SK-N-SH (cell line): ENCODE measurements at regions not wholly inside any gene's neighbourhood (a gene's known extent, or its start where the extent isn't known, plus 50 kb on each side); places are given as distances from the start of the nearest gene placed in this dataset.

Experiments used
- CTCF ChIA-PET: fragments of 300-600, 350-600 bp; formaldehyde crosslinking; extraction: SDS; loops from one replicate; lab custom pipeline; 2021; lab: Yijun Ruan, JAX
- POLR2A ChIA-PET: fragments of 350-600 bp; sonication (Branson Sonifier 250); formaldehyde crosslinking; extraction: SDS; loops from one replicate; lab custom pipeline; 2020; ENCODE audit warnings: antibody characterized with exemption, inconsistent platforms; lab: Yijun Ruan, JAX
- DNase-seq: peaks from one replicate; pipeline ENCODE4 v3.0.0; 2012
- H2AFZ ChIP-seq: fragments of 200-600 bp; sonication (generic); 2 replicates; pipeline ENCODE4 v1.8.1; 2016; ENCODE audit warnings: antibody characterized with exemption, mild to moderate bottlenecking, low read depth
- H3F3A ChIP-seq: fragments of 200-600 bp; sonication (generic); replicated peaks from 2 replicates; pipeline ENCODE3; 2016; ENCODE audit warnings: antibody characterized with exemption, mild to moderate bottlenecking; ENCODE audit not compliant: insufficient read depth
- H3K27ac ChIP-seq, 2 experiments: fragments of 200-500 bp in 1 of 2; fragments of 200-600 bp in 1 of 2; sonication (Bioruptor generic) in 1 of 2; sonication (generic), shearing (Covaris generic) in 1 of 2; 2 replicates each; pipeline versions ENCODE4 v1.5.1 to v1.6.1; 2014 to 2016; ENCODE audit warnings: low read depth in 2 of 2, inconsistent platforms in 1 of 2, low read length in 1 of 2, mild to moderate bottlenecking in 1 of 2, mixed read lengths in 1 of 2
- H3K27me3 ChIP-seq: fragments of 200-600 bp; sonication (generic), shearing (Covaris generic); 2 replicates; pipeline ENCODE4 v1.6.1; 2016; ENCODE audit warnings: mixed run types; ENCODE audit not compliant: insufficient read depth
- H3K36me3 ChIP-seq, 2 experiments: fragments of 200-500 bp in 1 of 2; fragments of 200-600 bp in 1 of 2; sonication (Bioruptor generic) in 1 of 2; sonication (generic) in 1 of 2; replicated peaks in 1 of 2; 2 replicates each; pipeline versions ENCODE3 to v1.5.1; 2014 to 2016; ENCODE audit warnings: low read length in 1 of 2, mild to moderate bottlenecking in 1 of 2; ENCODE audit not compliant: insufficient read depth in 2 of 2, control insufficient read depth in 1 of 2
- H3K4me1 ChIP-seq, 2 experiments: fragments of 200-500 bp in 1 of 2; fragments of 200-600 bp in 1 of 2; sonication (Bioruptor generic) in 1 of 2; sonication (generic), shearing (Covaris generic) in 1 of 2; 2 replicates each; pipeline versions ENCODE4 v1.5.1 to v1.6.1; 2014 to 2016; ENCODE audit warnings: low read depth in 1 of 2, low read length in 1 of 2, mixed run types in 1 of 2; ENCODE audit not compliant: insufficient read depth in 2 of 2, control insufficient read depth in 1 of 2
- H3K4me2 ChIP-seq: fragments of 200-600 bp; sonication (generic), shearing (Covaris generic); 2 replicates; pipeline ENCODE4 v1.6.1; 2017; ENCODE audit warnings: mixed run types
- H3K4me3 ChIP-seq, 2 experiments: fragments of 200-500 bp in 1 of 2; fragments of 200-600 bp in 1 of 2; sonication (Bioruptor generic) in 1 of 2; sonication (generic), shearing (Covaris generic) in 1 of 2; 2 replicates each; pipeline versions ENCODE4 v1.5.1 to v1.8.1; 2014 to 2016; ENCODE audit warnings: low read depth in 2 of 2, inconsistent platforms in 1 of 2, low read length in 1 of 2, mild to moderate bottlenecking in 1 of 2, mixed read lengths in 1 of 2, moderate library complexity in 1 of 2
- H3K79me2 ChIP-seq: fragments of 200-600 bp; sonication (generic); 2 replicates; pipeline ENCODE4 v1.8.1; 2017; ENCODE audit warnings: mild to moderate bottlenecking; ENCODE audit not compliant: insufficient read depth
- H3K9ac ChIP-seq: fragments of 200-600 bp; sonication (generic); 2 replicates; pipeline ENCODE4 v1.6.1; 2017; ENCODE audit warnings: mixed run types
- H3K9me2 ChIP-seq: fragments of 200-600 bp; sonication (generic); 2 replicates; pipeline ENCODE4 v1.6.1; 2017; ENCODE audit warnings: mixed run types
- H3K9me3 ChIP-seq: fragments of 200-600 bp; sonication (generic); 2 replicates; pipeline ENCODE4 v1.6.1; 2017; ENCODE audit warnings: mixed run types, mild to moderate bottlenecking, moderate library complexity
- H4K20me1 ChIP-seq: fragments of 200-600 bp; sonication (generic); 2 replicates; pipeline ENCODE4 v1.6.1; 2017; ENCODE audit warnings: mild to moderate bottlenecking, mixed run types; ENCODE audit not compliant: insufficient read depth
- CHD2 ChIP-seq: fragments of 150-350 bp; IDR thresholded peaks from 2 replicates; pipeline ENCODE4 v1.6.1; 2018; ENCODE audit warnings: low read length; ENCODE audit not compliant: partially characterized antibody
- EP300 ChIP-seq, 2 experiments: IDR thresholded peaks; 2 replicates each; pipeline versions ENCODE4 v1.4.0 to v1.6.1; 2012; ENCODE audit warnings: borderline replicate concordance in 1 of 2, low read depth in 1 of 2, low read length in 1 of 2
- EZH2phosphoT487 ChIP-seq: fragments of 200-600 bp; sonication (generic); IDR thresholded peaks from 2 replicates; pipeline ENCODE4 v1.6.1; 2017; ENCODE audit warnings: low read depth, mixed run types, mild to moderate bottlenecking, antibody characterized with exemption, moderate library complexity, borderline replicate concordance
- FOSL2 ChIP-seq: IDR thresholded peaks from 2 replicates; pipeline ENCODE4 v1.4.0; 2012; ENCODE audit warnings: low read depth, mild to moderate bottlenecking, moderate library complexity, borderline replicate concordance
- GATA2 ChIP-seq: sonication (generic); formaldehyde crosslinking; IDR thresholded peaks from 2 replicates; pipeline ENCODE4 v1.5.0; 2020; ENCODE audit warnings: mild to moderate bottlenecking, missing genetic modification reagents
- JUND ChIP-seq: IDR thresholded peaks from 2 replicates; pipeline ENCODE4 v1.4.0; 2012
- MXI1 ChIP-seq: IDR thresholded peaks from 2 replicates; pipeline ENCODE4 v1.6.1; 2012; ENCODE audit warnings: mild to moderate bottlenecking, low read depth, low read length, improper control_type of control experiment
- NFIC ChIP-seq: IDR thresholded peaks from 2 replicates; pipeline ENCODE4 v1.4.0; 2012; ENCODE audit warnings: borderline replicate concordance
- POLR2AphosphoS5 ChIP-seq: IDR thresholded peaks from 2 replicates; pipeline ENCODE4 v1.6.1; 2012; ENCODE audit warnings: low read depth, low read length
- RFX5 ChIP-seq: IDR thresholded peaks from 2 replicates; pipeline ENCODE4 v1.6.1; 2012; ENCODE audit warnings: mild to moderate bottlenecking, improper control_type of control experiment, low read length
- SIN3A ChIP-seq: IDR thresholded peaks from 2 replicates; pipeline ENCODE4 v1.6.1; 2012; ENCODE audit warnings: low read depth, mild to moderate bottlenecking, low read length, moderate library complexity, borderline replicate concordance
- SMC3 ChIP-seq: IDR thresholded peaks from 2 replicates; pipeline ENCODE4 v1.6.1; 2012; ENCODE audit warnings: low read depth, low read length, improper control_type of control experiment
- TAF1 ChIP-seq: IDR thresholded peaks from 2 replicates; pipeline ENCODE4 v1.6.1; 2012; ENCODE audit warnings: low read depth, mild to moderate bottlenecking, low read length, moderate library complexity, borderline replicate concordance
- TEAD4 ChIP-seq: IDR thresholded peaks from 2 replicates; pipeline ENCODE4 v1.4.0; 2012; ENCODE audit warnings: mild to moderate bottlenecking, borderline replicate concordance; ENCODE audit not compliant: insufficient read depth
- WGBS: methylation state at CpG from one replicate; pipeline ENCODE4 v1.1.6; 2017; ENCODE audit warnings: low lambda C conversion rate; 5-methylcytosine and 5-hydroxymethylcytosine counted together
- TF ChIP-seq, protein P1 (sequence below): IDR thresholded peaks from 2 replicates; pipeline ENCODE4 v1.4.0; 2012; ENCODE audit warnings: low read depth, borderline replicate concordance
- TF ChIP-seq, protein P2 (sequence below): IDR thresholded peaks from 2 replicates; pipeline ENCODE4 v1.4.0; 2012; ENCODE audit warnings: low read depth, borderline replicate concordance

- TF ChIP-seq, protein P1, sequence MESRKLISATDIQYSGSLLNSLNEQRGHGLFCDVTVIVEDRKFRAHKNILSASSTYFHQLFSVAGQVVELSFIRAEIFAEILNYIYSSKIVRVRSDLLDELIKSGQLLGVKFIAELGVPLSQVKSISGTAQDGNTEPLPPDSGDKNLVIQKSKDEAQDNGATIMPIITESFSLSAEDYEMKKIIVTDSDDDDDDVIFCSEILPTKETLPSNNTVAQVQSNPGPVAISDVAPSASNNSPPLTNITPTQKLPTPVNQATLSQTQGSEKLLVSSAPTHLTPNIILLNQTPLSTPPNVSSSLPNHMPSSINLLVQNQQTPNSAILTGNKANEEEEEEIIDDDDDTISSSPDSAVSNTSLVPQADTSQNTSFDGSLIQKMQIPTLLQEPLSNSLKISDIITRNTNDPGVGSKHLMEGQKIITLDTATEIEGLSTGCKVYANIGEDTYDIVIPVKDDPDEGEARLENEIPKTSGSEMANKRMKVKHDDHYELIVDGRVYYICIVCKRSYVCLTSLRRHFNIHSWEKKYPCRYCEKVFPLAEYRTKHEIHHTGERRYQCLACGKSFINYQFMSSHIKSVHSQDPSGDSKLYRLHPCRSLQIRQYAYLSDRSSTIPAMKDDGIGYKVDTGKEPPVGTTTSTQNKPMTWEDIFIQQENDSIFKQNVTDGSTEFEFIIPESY: no peak
- TF ChIP-seq SMC3: no peak
- no peak for TF ChIP-seq RFX5
- no peak for TF ChIP-seq CHD2
- TF ChIP-seq EP300 (IDR thresholded peaks at IDR 0.05; ENCODE audit: borderline replicate concordance in 1 of 2, low read depth in 1 of 2, low read length in 1 of 2): no peak
- TF ChIP-seq TEAD4: no peak
- TF ChIP-seq, all 33 proteins: peak for 0
Observed at GRCh38 chr1:29939079-29939478, 702.8 kb downstream of the PTPRU start (continued).

GRCh38 chr1:29937356-29937755 is 701.0 kb downstream of the PTPRU start:
- Histone ChIP-seq H3K36me3 (no peaks in the 10 kb centered on the region), H4K20me1 (no peaks in the 10 kb centered on the region), H3K79me2 (no peaks in the 10 kb centered on the region), H3K9me3 (no peaks in the 10 kb centered on the region), H3K9ac (no peak overlapping the region), H3K27me3 (no peaks in the 10 kb centered on the region), H3K9me2 (no peaks in the 10 kb centered on the region), H3K4me2 (no peak overlapping the region), H3F3A (no peaks in the 10 kb centered on the region), H3K27ac (no peak overlapping the region), H2AFZ (no peak overlapping the region), H3K4me3 (no peak overlapping the region), H3K4me1 (no peaks in the 10 kb centered on the region; a peak in 1 of 4 replicates)
- WGBS: 38% methylated on average over 1 of the region's 1 CpG
- ChIA-PET POLR2A (no interaction called here), CTCF (interaction anchor here (1.6 kb wide), 1 partner anchor 150 kb away, joined by 3 read pairs; no protein-coding TSS in a partner anchor)
- TF ChIP-seq MXI1 (no peak), POLR2AphosphoS5 (no peak), SIN3A (no peak), RFX5 (no peak), JUND (no peak), NFIC (no peak), EZH2phosphoT487 (no peak), FOSL2 (no peak), GATA2 (CRISPR knock-in tag) (no peak), SMC3 (no peak), CHD2 (no peak), TAF1 (no peak)
- TF ChIP-seq, protein P1: no peak
- TF ChIP-seq, protein P2, sequence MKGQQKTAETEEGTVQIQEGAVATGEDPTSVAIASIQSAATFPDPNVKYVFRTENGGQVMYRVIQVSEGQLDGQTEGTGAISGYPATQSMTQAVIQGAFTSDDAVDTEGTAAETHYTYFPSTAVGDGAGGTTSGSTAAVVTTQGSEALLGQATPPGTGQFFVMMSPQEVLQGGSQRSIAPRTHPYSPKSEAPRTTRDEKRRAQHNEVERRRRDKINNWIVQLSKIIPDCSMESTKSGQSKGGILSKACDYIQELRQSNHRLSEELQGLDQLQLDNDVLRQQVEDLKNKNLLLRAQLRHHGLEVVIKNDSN: no peak
- no peak for DNase-seq
